ENCODE measurements at regions not wholly inside any gene's neighbourhood (a gene's known extent, or its start where the extent isn't known, plus 50 kb on each side); places are given as distances from the start of the nearest gene placed in this dataset.

DNA sequence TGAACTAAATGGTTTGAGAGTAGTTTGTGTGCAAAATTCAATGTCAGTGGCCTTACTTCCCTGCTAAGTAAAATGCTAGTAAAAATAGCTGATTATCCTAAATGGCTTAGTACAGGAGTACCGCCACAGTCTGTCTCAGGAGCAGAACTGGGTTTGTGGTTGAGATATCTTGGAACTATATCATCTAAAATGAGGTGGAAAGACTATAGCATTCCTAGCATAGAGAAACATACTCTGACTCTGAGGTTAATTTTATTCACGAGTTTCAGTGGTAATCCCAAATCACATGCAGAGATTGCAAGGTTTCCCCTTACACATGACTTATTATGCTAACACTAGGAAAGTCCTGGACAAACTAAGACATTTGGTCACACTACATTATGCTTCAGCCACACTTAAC is 70.4 kb downstream of the OR13H1 start:
- Mint-ChIP-seq H3K9me3 (ENCODE audit: unreplicated experiment) (no peaks in the 10 kb centered on the region), H3K4me1 (ENCODE audit: insufficient read depth, unreplicated experiment) (no peaks in the 10 kb centered on the region), H3K27ac (ENCODE audit: low read depth, unreplicated experiment) (no peak overlapping the region), H3K36me3 (ENCODE audit: insufficient read depth, unreplicated experiment) (no peaks in the 10 kb centered on the region), H3K27me3 (ENCODE audit: insufficient read depth, unreplicated experiment) (no peaks in the 10 kb centered on the region), H3K4me3 (ENCODE audit: unreplicated experiment) (no peak overlapping the region)
- no peak for DNase-seq (ENCODE audit: unreplicated experiment)
- no TSS peak for BruUV-seq (replicated peaks)
- TF ChIP-seq CTCF (IDR thresholded peaks at IDR 0.05; ENCODE audit: unreplicated experiment) = no peak
- intact Hi-C loops (cut with micrococcal nuclease) = no loop called here
- ChIA-PET CTCF (no interaction called here), POLR2A (no interaction called here)

GRCh38 chrX:131617182-131617581 is 73.3 kb downstream of the OR13H1 start:
- CTCF ChIA-PET = no interaction called here
- no peaks in the 10 kb centered on the region for H3K36me3 Mint-ChIP-seq (ENCODE audit: insufficient read depth, unreplicated experiment)
- intact Hi-C loops (cut with micrococcal nuclease) = no loop called here

DNA sequence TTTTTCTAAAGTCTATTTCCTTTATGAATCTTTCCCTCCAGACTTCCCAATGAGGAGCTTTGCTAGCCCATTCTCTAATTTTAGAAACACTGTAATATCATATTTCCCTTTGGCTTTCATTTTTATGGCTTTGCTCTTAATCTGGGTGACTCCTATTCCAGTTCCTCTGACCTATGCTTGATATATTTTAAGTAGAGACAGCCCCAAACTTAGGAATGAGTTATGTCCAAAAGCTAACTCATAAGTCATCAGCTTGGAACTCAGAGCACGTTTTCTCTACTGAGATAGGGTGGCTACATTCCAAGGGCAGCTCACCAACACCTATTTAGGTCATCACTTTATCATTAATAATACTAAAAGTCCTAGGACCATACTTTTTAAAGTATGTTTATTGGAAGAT is 77.8 kb downstream of the OR13H1 start:
- no peak overlapping the region for H3K4me3 Mint-ChIP-seq (ENCODE audit: unreplicated experiment)
- H3K4me1 Mint-ChIP-seq (ENCODE audit: insufficient read depth, unreplicated experiment) = no peaks in the 10 kb centered on the region
- ChIA-PET POLR2A (no interaction called here), CTCF (interaction anchor here (0.6 to 2.2 kb wide), 2 partner anchors 8 to 11 kb away, joined by 4 to 13 read pairs; no protein-coding TSS in a partner anchor)
- no peak overlapping the region for H3K27ac Mint-ChIP-seq (ENCODE audit: low read depth, unreplicated experiment)
- intact Hi-C loops (cut with micrococcal nuclease) = no loop called here
- H3K27me3 Mint-ChIP-seq (ENCODE audit: insufficient read depth, unreplicated experiment) = peaks cover under 1% of the 10 kb centered on the region
- no peaks in the 10 kb centered on the region for H3K36me3 Mint-ChIP-seq (ENCODE audit: insufficient read depth, unreplicated experiment)
- no TSS peak for BruUV-seq (replicated peaks)
- no peak for TF ChIP-seq CTCF (IDR thresholded peaks at IDR 0.05; ENCODE audit: unreplicated experiment)
- no peaks in the 10 kb centered on the region for H3K9me3 Mint-ChIP-seq (ENCODE audit: unreplicated experiment)
- DNase-seq (ENCODE audit: unreplicated experiment) = no peak

More at GRCh38 chrX:131617182-131617581, 73.3 kb downstream of the OR13H1 start:
- no TSS peak for BruUV-seq (replicated peaks)
- DNase-seq (ENCODE audit: unreplicated experiment) = peak; percentile 54
- no peak for TF ChIP-seq CTCF (IDR thresholded peaks at IDR 0.05; ENCODE audit: unreplicated experiment)
- H3K27ac Mint-ChIP-seq (ENCODE audit: low read depth, unreplicated experiment) = no peak overlapping the region
- H3K4me3 Mint-ChIP-seq (ENCODE audit: unreplicated experiment) = no peak overlapping the region
- H3K4me1 Mint-ChIP-seq (ENCODE audit: insufficient read depth, unreplicated experiment) = no peaks in the 10 kb centered on the region
- H3K9me3 Mint-ChIP-seq (ENCODE audit: unreplicated experiment) = no peaks in the 10 kb centered on the region
- H3K27me3 Mint-ChIP-seq (ENCODE audit: insufficient read depth, unreplicated experiment) = no peaks in the 10 kb centered on the region
- POLR2A ChIA-PET = no interaction called here

- no TSS peak for BruUV-seq (replicated peaks)
- no peaks in the 10 kb centered on the region for H3K9me3 Mint-ChIP-seq (ENCODE audit: unreplicated experiment)
- CTCF ChIA-PET = interaction anchor here (0.7 to 2.5 kb wide), 10 partner anchors 8 to 1099 kb away, joined by 3 to 6 read pairs (median 3); no protein-coding TSS in a partner anchor
- no peak overlapping the region for H3K4me3 Mint-ChIP-seq (ENCODE audit: unreplicated experiment)
- peaks cover 27% of the 10 kb centered on the region for H3K27me3 Mint-ChIP-seq (ENCODE audit: insufficient read depth, unreplicated experiment)
- peak; percentile 11 for TF ChIP-seq CTCF (IDR thresholded peaks at IDR 0.05; ENCODE audit: unreplicated experiment)
- intact Hi-C loops (cut with micrococcal nuclease) = loop anchor here (1.0 kb wide), 1 partner anchor 632 kb away; no protein-coding TSS in a partner anchor
- peak; percentile 21 for DNase-seq (ENCODE audit: unreplicated experiment)
- H3K36me3 Mint-ChIP-seq (ENCODE audit: insufficient read depth, unreplicated experiment) = no peaks in the 10 kb centered on the region
- POLR2A ChIA-PET = interaction anchor here (0.6 kb wide), 1 partner anchor 426 kb away, joined by 3 read pairs; no protein-coding TSS in a partner anchor
- H3K4me1 Mint-ChIP-seq (ENCODE audit: insufficient read depth, unreplicated experiment) = no peaks in the 10 kb centered on the region
- no peak overlapping the region for H3K27ac Mint-ChIP-seq (ENCODE audit: low read depth, unreplicated experiment)
Measured at GRCh38 chrX:131626681-131627296, 82.9 kb downstream of the OR13H1 start.

Data from MCF 10A (cell line).